ENCODE measurements at regions not wholly inside any gene's neighbourhood (a gene's known extent, or its start where the extent isn't known, plus 50 kb on each side); places are given as distances from the start of the nearest gene placed in this dataset.

DNA sequence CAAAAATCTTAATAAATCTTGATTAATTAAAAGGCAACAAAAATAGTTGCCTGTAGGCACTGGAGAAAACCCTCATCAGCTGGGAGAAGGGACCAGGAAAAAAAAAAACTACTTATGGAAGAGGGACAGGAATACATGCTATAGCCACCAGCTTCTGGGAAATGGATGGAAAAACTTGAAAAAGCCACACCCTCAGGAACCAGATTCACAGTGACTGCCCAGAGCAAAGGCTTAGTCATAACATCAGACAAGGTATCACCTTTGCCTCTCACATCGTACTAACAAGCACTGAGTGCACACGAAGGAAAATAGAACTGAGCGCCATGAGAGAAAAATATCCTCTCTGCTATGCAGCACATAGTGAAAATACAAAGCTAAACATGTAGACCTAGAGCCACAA, 116.9 kb upstream of the GYPC start:
- peaks cover 10% of the 10 kb centered on the region for H3K9me3 Mint-ChIP-seq
- no peaks in the 10 kb centered on the region for H3K27me3 Mint-ChIP-seq (ENCODE audit: low read depth)
- no peak overlapping the region for H3K4me3 Mint-ChIP-seq
- H3K27ac Mint-ChIP-seq (ENCODE audit: unreplicated experiment) = no peak overlapping the region
- TF ChIP-seq, protein P1, sequence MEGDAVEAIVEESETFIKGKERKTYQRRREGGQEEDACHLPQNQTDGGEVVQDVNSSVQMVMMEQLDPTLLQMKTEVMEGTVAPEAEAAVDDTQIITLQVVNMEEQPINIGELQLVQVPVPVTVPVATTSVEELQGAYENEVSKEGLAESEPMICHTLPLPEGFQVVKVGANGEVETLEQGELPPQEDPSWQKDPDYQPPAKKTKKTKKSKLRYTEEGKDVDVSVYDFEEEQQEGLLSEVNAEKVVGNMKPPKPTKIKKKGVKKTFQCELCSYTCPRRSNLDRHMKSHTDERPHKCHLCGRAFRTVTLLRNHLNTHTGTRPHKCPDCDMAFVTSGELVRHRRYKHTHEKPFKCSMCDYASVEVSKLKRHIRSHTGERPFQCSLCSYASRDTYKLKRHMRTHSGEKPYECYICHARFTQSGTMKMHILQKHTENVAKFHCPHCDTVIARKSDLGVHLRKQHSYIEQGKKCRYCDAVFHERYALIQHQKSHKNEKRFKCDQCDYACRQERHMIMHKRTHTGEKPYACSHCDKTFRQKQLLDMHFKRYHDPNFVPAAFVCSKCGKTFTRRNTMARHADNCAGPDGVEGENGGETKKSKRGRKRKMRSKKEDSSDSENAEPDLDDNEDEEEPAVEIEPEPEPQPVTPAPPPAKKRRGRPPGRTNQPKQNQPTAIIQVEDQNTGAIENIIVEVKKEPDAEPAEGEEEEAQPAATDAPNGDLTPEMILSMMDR (conservative IDR thresholded peaks at IDR 0.05) = no peak
- no peaks in the 10 kb centered on the region for H3K4me1 Mint-ChIP-seq
- no peak for DNase-seq (ENCODE audit: low read depth, low spot score)
- H3K36me3 Mint-ChIP-seq (ENCODE audit: low read depth) = peaks cover 14% of the 10 kb centered on the region

DNA sequence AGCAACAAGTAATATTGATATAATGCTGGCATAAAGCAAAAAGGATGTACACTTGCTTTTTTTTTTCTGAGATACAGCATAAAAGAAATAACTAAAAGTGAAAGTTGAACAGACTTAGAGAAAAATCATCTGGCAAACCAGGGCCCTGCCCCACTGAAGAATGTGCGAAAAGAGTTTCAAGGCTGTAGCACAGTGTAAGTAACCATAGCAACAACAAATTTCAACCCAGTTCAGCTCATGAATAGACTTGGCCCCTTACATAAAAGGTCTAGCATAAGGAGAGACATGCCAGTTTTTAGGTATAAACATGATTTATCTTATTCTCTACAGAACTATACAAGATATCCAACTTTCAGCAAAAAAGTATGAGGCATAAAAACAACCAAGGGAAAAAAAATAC, 113.7 kb upstream of the GYPC start:
- H3K4me3 Mint-ChIP-seq = no peak overlapping the region
- no peaks in the 10 kb centered on the region for H3K4me1 Mint-ChIP-seq
- H3K9me3 Mint-ChIP-seq = peaks cover 17% of the 10 kb centered on the region
- peaks cover 16% of the 10 kb centered on the region for H3K36me3 Mint-ChIP-seq (ENCODE audit: low read depth)
- no peak for DNase-seq (ENCODE audit: low read depth, low spot score)
- H3K27me3 Mint-ChIP-seq (ENCODE audit: low read depth) = no peaks in the 10 kb centered on the region
- no peak overlapping the region for H3K27ac Mint-ChIP-seq (ENCODE audit: unreplicated experiment)
- TF ChIP-seq, protein P1 (conservative IDR thresholded peaks at IDR 0.05) = no peak

DNA sequence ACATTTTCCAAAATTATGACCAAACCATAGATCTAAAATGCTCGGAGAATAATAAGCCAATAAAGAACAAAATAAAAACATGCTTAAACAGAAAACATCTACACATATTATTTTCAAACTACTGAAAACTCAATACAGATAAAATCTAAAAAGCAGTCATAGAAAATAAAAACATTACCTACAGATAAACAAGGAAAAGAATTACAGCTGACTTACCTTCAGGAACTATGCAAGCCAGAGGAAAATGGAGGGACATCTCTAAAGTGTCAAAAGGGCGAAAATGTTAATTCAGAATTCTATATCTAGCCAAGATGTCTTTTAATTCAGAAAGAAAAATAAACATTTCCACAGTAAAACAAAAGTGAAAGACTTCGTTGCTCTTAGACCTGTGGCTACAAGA, 112.9 kb upstream of the GYPC start:
- H3K4me1 Mint-ChIP-seq = no peaks in the 10 kb centered on the region
- no peak overlapping the region for H3K4me3 Mint-ChIP-seq
- no peak for DNase-seq (ENCODE audit: low read depth, low spot score)
- peaks cover 16% of the 10 kb centered on the region for H3K36me3 Mint-ChIP-seq (ENCODE audit: low read depth)
- H3K27me3 Mint-ChIP-seq (ENCODE audit: low read depth) = no peaks in the 10 kb centered on the region
- peaks cover 17% of the 10 kb centered on the region for H3K9me3 Mint-ChIP-seq
- TF ChIP-seq, protein P1 (conservative IDR thresholded peaks at IDR 0.05) = no peak
- no peak overlapping the region for H3K27ac Mint-ChIP-seq (ENCODE audit: unreplicated experiment)

DNA sequence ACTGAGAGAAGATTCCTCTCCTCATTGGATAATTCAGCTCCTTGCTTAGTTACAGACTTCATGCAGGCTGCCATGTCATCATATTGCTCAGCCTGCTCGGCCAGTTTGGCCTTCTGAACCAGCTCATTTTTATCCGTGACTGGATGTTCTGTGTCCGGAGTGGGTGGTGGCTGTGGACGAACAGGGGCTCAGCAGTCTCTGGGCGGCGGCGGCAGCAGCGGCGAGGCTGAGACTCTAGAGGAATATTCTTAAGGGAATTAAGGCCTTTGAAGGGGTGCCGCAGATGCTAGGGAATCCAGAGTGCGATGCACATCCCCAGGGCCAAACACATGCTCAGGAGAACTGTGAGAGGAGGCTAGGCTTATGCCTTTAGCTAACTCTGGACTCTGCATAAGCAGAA, 97.9 kb upstream of the GYPC start:
- DNase-seq (ENCODE audit: low read depth, low spot score) = no peak
- Mint-ChIP-seq H3K4me3 (no peak overlapping the region), H3K36me3 (ENCODE audit: low read depth) (peaks cover 2% of the 10 kb centered on the region), H3K27ac (ENCODE audit: unreplicated experiment) (no peak overlapping the region), H3K27me3 (ENCODE audit: low read depth) (no peaks in the 10 kb centered on the region), H3K9me3 (peaks cover 8% of the 10 kb centered on the region), H3K4me1 (no peaks in the 10 kb centered on the region)
- TF ChIP-seq, protein P1 (conservative IDR thresholded peaks at IDR 0.05) = no peak

DNA sequence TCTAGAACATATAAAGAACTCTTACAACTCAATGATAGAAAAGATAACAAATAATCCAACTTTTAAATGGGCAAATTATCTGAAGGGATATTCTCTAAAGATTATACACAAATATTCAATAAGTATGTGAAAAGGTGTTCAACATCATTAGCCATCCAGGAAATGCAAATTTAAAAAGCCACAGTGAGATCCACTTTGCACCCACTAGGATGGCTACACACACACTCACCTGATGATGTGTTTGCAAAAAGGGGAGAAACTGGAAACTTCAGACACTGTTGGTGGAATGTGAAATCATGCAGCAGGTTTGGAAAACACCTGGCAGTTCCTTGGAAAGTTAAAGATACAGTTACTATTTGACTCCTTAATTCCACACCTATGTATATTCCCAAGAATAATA, 87.2 kb upstream of the GYPC start:
- no peak for DNase-seq (ENCODE audit: low read depth, low spot score)
- H3K36me3 Mint-ChIP-seq (ENCODE audit: low read depth) = no peaks in the 10 kb centered on the region
- no peak overlapping the region for H3K27ac Mint-ChIP-seq (ENCODE audit: unreplicated experiment)
- peaks cover 5% of the 10 kb centered on the region for H3K4me1 Mint-ChIP-seq
- no peaks in the 10 kb centered on the region for H3K27me3 Mint-ChIP-seq (ENCODE audit: low read depth)
- no peak overlapping the region for H3K4me3 Mint-ChIP-seq
- peaks cover 8% of the 10 kb centered on the region for H3K9me3 Mint-ChIP-seq
- TF ChIP-seq, protein P1 (conservative IDR thresholded peaks at IDR 0.05) = no peak

DNA sequence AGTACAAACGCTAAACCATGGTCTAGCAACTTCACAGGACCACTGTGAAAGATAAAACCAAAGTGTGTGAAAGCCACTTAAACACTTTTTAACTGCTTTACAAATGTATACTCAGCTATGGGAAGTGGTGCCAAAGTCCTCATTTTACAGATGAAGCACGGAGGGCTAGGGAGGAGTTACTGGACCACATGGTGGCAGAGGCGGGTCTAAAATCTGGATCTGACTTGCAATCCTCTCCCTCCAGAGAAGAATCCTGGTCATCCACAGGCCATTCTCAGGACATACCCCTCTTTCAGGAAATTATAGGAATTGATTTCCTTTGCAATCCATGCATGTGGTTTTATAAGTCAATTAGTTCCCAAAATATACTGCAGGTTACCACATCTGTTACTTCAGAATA, 84.6 kb upstream of the GYPC start:
- Mint-ChIP-seq H3K4me1 (peaks cover 5% of the 10 kb centered on the region), H3K36me3 (ENCODE audit: low read depth) (no peaks in the 10 kb centered on the region), H3K27me3 (ENCODE audit: low read depth) (no peaks in the 10 kb centered on the region), H3K27ac (ENCODE audit: unreplicated experiment) (no peak overlapping the region), H3K9me3 (no peaks in the 10 kb centered on the region), H3K4me3 (no peak overlapping the region)
- TF ChIP-seq, protein P1 (conservative IDR thresholded peaks at IDR 0.05) = no peak
- DNase-seq (ENCODE audit: low read depth, low spot score) = no peak

Measured in neural crest cell (in vitro differentiated cells).